ENCODE measurements at regions not wholly inside any gene's neighbourhood (a gene's known extent, or its start where the extent isn't known, plus 50 kb on each side); places are given as distances from the start of the nearest gene placed in this dataset.

- DNase-seq: peak in 1 of 3 experiments; percentile 64
Observed at GRCh38 chr11:128298271-128298670, 289.1 kb downstream of the ETS1 start.

DNA sequence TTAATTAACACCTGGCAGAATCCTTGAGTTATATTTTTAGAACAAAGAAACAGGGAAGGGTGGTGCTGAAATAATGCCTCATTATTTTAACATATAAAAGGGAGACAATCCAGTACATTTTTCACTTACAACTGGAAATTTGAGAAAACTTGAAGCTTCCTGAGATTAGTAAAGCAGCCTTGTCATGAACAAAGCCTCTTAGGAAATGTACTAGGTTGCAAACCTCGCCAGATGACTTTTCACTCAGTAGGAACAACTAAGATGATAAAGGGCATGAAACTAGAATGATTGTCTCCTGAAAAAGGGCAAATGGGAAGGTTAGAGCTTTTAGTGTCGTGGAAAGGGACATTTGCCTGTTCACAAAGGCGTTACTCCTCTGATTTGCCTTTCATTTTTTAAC, 289.6 kb downstream of the ETS1 start:
- DNase-seq: peak in 1 of 3 experiments; percentile 62

GRCh38 chr11:128297091-128297651, 290.2 kb downstream of the ETS1 start:
- peak in 2 of 3 experiments; percentile 88 to 98 for DNase-seq

- DNase-seq: no peak
Observed at GRCh38 chr11:128294671-128295050, 292.7 kb downstream of the ETS1 start.

- no peak for DNase-seq
Observed at GRCh38 chr11:128294001-128294670, 293.2 kb downstream of the ETS1 start.

GRCh38 chr11:128291835-128292234, 295.5 kb downstream of the ETS1 start:
- DNase-seq: no peak

DNA sequence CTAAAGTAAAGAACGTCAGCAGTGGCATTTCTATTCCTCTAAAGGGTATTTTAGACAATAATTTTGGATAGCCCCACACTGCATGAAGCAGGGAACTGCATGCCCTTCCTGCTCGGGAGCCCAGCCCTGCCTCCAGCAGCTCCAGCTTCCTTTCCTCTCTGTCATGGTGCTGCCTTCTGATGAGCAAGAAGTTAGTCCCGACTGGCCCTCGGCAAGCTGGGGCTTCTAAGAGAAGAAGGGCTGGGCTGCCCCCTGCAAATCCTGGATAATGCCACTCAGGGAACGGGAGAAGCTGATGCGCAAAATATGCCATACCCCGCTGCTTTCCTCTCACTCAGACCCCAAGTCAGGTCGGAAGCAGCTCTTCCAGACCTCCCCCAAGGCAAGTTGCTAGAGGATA, 296.4 kb downstream of the ETS1 start:
- DNase-seq: no peak

GRCh38 chr11:128290106-128290840, 297.1 kb downstream of the ETS1 start:
- peak; percentile 28 to 91 (median 74) for DNase-seq

GRCh38 chr11:128289048-128289447, 298.3 kb downstream of the ETS1 start:
- peak in 1 of 3 experiments; percentile 30 for DNase-seq

DNA sequence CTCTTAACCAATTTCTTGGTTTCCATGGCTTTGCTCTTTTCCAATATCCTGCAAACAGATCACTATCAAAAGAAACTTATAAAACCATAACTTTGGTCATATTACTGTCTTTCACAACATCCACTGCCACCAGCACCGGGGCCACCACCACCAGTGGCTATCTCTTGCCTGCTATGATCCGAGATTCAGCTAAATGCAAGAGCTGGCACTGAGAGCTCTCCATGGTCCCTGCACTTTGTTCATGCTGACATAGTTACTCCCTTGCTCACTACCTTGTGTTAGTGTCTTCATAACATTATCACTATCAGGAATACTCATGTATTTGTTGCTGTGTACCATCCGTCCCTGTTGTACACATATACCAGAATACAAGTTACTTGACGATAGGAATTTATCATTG, 299.0 kb downstream of the ETS1 start:
- no peak for DNase-seq

DNA sequence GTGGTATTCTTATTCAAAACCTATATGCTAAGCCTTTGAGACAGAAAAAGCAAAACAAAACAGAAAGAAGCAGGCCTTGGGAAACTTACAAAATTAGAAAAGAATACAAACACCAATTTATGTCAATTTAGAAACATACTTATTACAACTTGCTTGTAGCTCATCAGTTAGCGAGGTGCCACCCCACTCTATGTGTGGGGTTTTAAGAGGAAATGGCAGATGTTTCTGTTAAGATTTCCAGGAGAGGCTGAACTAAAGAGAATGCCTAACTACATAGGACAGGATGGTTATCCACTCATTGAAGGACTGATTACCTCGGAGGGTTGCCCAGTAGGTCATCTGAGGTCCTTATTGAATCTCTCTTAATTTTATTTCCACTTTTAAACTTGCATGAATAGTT, 302.0 kb downstream of the ETS1 start:
- DNase-seq: no peak

- no peak for DNase-seq
Observed at GRCh38 chr11:128284634-128285033, 302.7 kb downstream of the ETS1 start.

DNA sequence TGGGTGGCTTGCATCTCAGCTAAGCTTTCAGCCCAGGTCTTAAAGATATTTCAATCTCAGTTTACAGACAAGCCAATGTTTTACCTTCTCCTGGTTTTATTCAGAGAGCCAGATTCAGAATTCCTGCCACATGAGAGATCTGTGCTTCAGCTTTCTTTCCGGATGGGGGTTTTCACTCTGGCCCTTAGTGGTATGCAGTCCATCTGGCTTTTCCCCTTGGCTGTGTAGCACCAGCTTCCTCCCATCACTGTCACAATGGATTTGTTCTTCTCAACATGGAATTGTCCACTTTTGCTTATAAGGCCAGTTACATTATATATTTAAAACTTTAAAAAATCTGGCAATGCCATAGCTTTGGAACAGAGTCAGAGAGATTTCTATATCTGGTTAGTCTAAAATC, 303.9 kb downstream of the ETS1 start:
- DNase-seq: no peak

DNA sequence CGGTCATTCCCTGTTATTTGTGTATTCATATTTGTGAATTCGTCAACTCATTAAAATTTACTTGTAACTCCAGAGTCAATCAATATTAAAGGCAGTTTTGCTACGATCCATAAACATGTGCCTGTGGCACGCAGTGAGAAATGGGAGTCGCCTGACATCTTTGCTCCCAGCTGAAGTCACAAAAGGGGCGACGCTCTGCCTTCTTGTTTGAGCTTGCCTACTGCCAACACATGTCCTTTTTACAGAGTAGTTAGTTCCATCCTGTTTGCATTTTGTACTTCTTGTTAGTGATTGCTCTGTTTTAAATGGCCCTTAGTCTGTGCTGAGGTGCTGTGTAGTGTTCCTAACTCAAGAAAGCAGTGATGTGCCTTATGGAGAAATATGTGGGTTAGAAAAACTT, 305.3 kb downstream of the ETS1 start:
- peak in 1 of 3 experiments; percentile 16 for DNase-seq

- DNase-seq: no peak
Observed at GRCh38 chr11:128279866-128280265, 307.5 kb downstream of the ETS1 start.

- DNase-seq: no peak
Observed at GRCh38 chr11:128273736-128274135, 313.6 kb downstream of the ETS1 start.

- no peak for DNase-seq
Observed at GRCh38 chr11:128271401-128271800, 316.0 kb downstream of the ETS1 start.

- no peak for DNase-seq
Observed at GRCh38 chr11:128269466-128269865, 317.9 kb downstream of the ETS1 start.

- DNase-seq: no peak
Observed at GRCh38 chr11:128266893-128267292, 320.5 kb downstream of the ETS1 start.

GRCh38 chr11:128262463-128263345, 324.7 kb downstream of the ETS1 start:
- DNase-seq: no peak

DNA sequence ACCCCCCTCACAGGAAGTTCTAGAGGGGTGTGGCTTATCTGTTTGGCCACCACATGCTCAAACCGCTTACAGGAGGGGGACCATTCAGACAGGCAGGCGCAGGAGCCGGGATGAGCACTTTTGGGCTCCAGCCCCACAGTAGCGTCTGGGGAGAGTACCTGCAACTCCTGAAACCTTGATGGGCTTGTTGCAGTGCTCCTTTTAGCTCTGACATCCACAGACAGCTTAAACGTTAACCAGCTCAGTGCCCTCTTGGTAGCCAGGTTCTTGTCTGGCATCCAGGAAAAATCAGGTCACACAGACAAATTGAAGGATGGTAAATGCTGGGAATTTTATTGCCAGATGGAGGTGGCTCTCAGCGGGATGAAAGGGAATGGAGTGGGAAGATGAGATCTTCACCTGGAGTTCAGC, 326.3 kb downstream of the ETS1 start:
- no peak for DNase-seq

DNA sequence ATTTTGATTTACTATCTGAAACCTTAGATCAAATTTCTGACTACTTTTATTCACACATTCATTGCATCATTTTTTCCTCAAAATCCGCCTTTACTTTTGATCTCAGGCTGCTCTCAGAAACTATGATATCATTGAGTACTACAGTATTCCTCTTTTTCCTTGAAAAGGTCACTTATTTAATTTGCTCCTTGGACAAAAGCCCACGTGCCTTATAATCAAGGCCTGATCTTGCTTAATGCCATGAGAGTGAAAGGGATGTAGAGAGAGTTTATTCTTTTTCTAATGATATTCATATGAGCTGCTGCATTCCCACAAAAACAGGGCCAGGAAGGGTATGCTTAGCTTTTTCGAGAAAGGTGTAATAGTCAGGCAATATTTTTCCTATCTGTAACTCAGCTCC, 327.0 kb downstream of the ETS1 start:
- DNase-seq: no peak

GRCh38 chr11:128259816-128260215, 327.5 kb downstream of the ETS1 start:
- DNase-seq: no peak
